H1 (cell line): ENCODE measurements at regions not wholly inside any gene's neighbourhood (a gene's known extent, or its start where the extent isn't known, plus 50 kb on each side); places are given as distances from the start of the nearest gene placed in this dataset.

Source experiments
- ATF2 ChIP-seq: IDR thresholded peaks from 2 replicates; pipeline ENCODE4 v1.6.1; 2012; ENCODE audit warnings: low read length, inconsistent platforms
- CTCF ChIP-seq, 3 experiments: IDR thresholded peaks; 1 replicate in 2 of 3; 2 replicates in 1 of 3; pipeline versions ENCODE4 v1.5.1 to v1.6.1; 2011; ENCODE audit warnings: low read length in 3 of 3, mild to moderate bottlenecking in 3 of 3, inconsistent platforms in 2 of 3, low read depth in 1 of 3, moderate library complexity in 1 of 3; ENCODE audit not compliant: insufficient read depth in 1 of 3; ENCODE audit errors: control extremely low read depth in 1 of 3
- EZH2 ChIP-seq: fragments of 200-600 bp; sonication (generic); IDR thresholded peaks from 2 replicates; pipeline ENCODE4 v1.7.1; 2012; ENCODE audit warnings: low read depth, mild to moderate bottlenecking, moderate library complexity, low read length, inconsistent platforms; ENCODE audit not compliant: severe bottlenecking
- JUND ChIP-seq: IDR thresholded peaks from 2 replicates; pipeline ENCODE4 v1.6.1; 2011; ENCODE audit warnings: mild to moderate bottlenecking, improper control_type of control experiment, low read length
- NRF1 ChIP-seq: IDR thresholded peaks from 2 replicates; pipeline ENCODE4 v1.6.1; 2011; ENCODE audit warnings: mild to moderate bottlenecking, low read depth, low read length, improper control_type of control experiment
- SIN3A ChIP-seq, 2 experiments: IDR thresholded peaks in 1 of 2; conservative IDR thresholded peaks in 1 of 2; 2 replicates each; pipeline ENCODE4 v1.6.1; 2011 to 2012; ENCODE audit warnings: low read length in 2 of 2, improper control_type of control experiment in 1 of 2, low read depth in 1 of 2, mild to moderate bottlenecking in 1 of 2
- ZNF274 ChIP-seq: IDR thresholded peaks from 2 replicates; pipeline ENCODE4 v1.7.0; 2012; ENCODE audit warnings: low read length, borderline replicate concordance; ENCODE audit errors: extremely low read depth

- no peak for TF ChIP-seq JUND
- TF ChIP-seq CTCF (IDR thresholded peaks at IDR 0.05; ENCODE audit: control extremely low read depth in 1 of 3, insufficient read depth in 1 of 3, low read depth in 1 of 3, low read length in 3 of 3): no peak
- TF ChIP-seq NRF1: no peak
- TF ChIP-seq EZH2: no peak
- TF ChIP-seq ZNF274: no peak
- no peak for TF ChIP-seq ATF2
- TF ChIP-seq SIN3A (conservative IDR thresholded peaks at IDR 0.05 in 1 of 2, IDR thresholded peaks at IDR 0.05 in 1 of 2; ENCODE audit: low read depth in 1 of 2, low read length in 2 of 2): no peak
These were observed 504.8 kb downstream of the JRKL start for GRCh38 chr11:96894587-96894986.
